GM12878 (cell line): ENCODE measurements at regions not wholly inside any gene's neighbourhood (a gene's known extent, or its start where the extent isn't known, plus 50 kb on each side); places are given as distances from the start of the nearest gene placed in this dataset.

Experiments
- ATAC-seq: fragments of 200-7000 bp; cut with Tn5 transposase; 3 replicates; pipeline ENCODE4 v1.9.1; 2020; ENCODE audit warnings: mild to moderate bottlenecking, moderate library complexity
- BruUV-seq: library from RNA; stranded (reverse); fragments of 400-500 nt; replicated peaks from 2 replicates; lab custom pipeline; 2021; lab: Mats Ljungman, UMichigan
- CTCF ChIA-PET: fragments of 300-600 bp; sonication (Branson Sonifier 250); formaldehyde crosslinking; extraction: SDS; loops from one replicate; lab custom pipeline; 2021; ENCODE audit warnings: inconsistent platforms; lab: Yijun Ruan, JAX
- POLR2A ChIA-PET: fragments of 350-600 bp; formaldehyde crosslinking; extraction: SDS; loops from one replicate; lab custom pipeline; 2021; ENCODE audit warnings: inconsistent platforms; lab: Charles Lee
- RAD21 ChIA-PET: fragments of 300-600 bp; sonication (Branson Sonifier 250); formaldehyde crosslinking; loops from one replicate; lab custom pipeline; 2023; ENCODE audit warnings: antibody characterized with exemption; ENCODE audit not compliant: unreplicated experiment; lab: Charles Lee
- SMC1A ChIA-PET: fragments of 300-600 bp; sonication (Branson Sonifier 250); formaldehyde crosslinking; loops from one replicate; lab custom pipeline; 2023; ENCODE audit not compliant: unreplicated experiment, uncharacterized antibody; lab: Charles Lee
- DNase-seq: peaks from one replicate; pipeline ENCODE4 v3.0.0-alpha.2; 2011; ENCODE audit warnings: low read depth, low spot score
- FAIRE-seq: peaks from 3 replicates; lab custom pipeline; 2011; peaks lifted over from hg19 to GRCh38; lab: Jason Lieb, UNC
- H2AFZ ChIP-seq: 2 replicates; pipeline ENCODE4 v1.6.0; 2011; ENCODE audit warnings: low read depth, low read length, control low read depth; ENCODE audit not compliant: control insufficient read depth
- H3K27ac ChIP-seq: 2 replicates; pipeline ENCODE4 v1.5.1; 2011; ENCODE audit warnings: control low read depth; ENCODE audit not compliant: control insufficient read depth, insufficient read depth
- H3K27me3 ChIP-seq, 2 experiments: replicated peaks in 1 of 2; 2 replicates each; pipeline versions ENCODE4 v1.6.0 to v1.6.1; 2011; ENCODE audit warnings: low read length in 1 of 2; ENCODE audit not compliant: control insufficient read depth in 2 of 2, insufficient read depth in 2 of 2
- H3K36me3 ChIP-seq, 2 experiments: 2 replicates each; pipeline ENCODE4 v1.5.1; 2011; ENCODE audit warnings: low read length in 1 of 2; ENCODE audit not compliant: control insufficient read depth in 2 of 2, insufficient read depth in 2 of 2
- H3K4me1 ChIP-seq: 2 replicates; pipeline ENCODE4 v1.6.1; 2011; ENCODE audit warnings: mild to moderate bottlenecking, low read length, moderate library complexity, mixed read lengths; ENCODE audit not compliant: control insufficient read depth, insufficient read depth
- H3K4me2 ChIP-seq: 2 replicates; pipeline ENCODE4 v1.6.0; 2011; ENCODE audit warnings: control low read depth; ENCODE audit not compliant: control insufficient read depth, insufficient read depth
- H3K4me3 ChIP-seq: fragments of 200-600 bp; sonication (generic); 2 replicates; pipeline ENCODE4 v1.5.1; 2016
- H3K79me2 ChIP-seq: 2 replicates; pipeline ENCODE4 v1.6.0; 2011; ENCODE audit warnings: low read length; ENCODE audit not compliant: control insufficient read depth, insufficient read depth
- H3K9ac ChIP-seq: 2 replicates; pipeline ENCODE4 v1.8.0; 2011; ENCODE audit warnings: low read length, control low read depth, mixed read lengths; ENCODE audit not compliant: control insufficient read depth, insufficient read depth
- H3K9me3 ChIP-seq: replicated peaks from 3 replicates; pipeline ENCODE4 v1.5.1; 2011; ENCODE audit warnings: mild to moderate bottlenecking, low read length; ENCODE audit not compliant: control insufficient read depth, insufficient read depth
- H4K20me1 ChIP-seq: 2 replicates; pipeline ENCODE4 v1.6.0; 2011; ENCODE audit not compliant: control insufficient read depth, insufficient read depth
- BACH1 ChIP-seq: fragments of 450-650 bp; IDR thresholded peaks from 2 replicates; pipeline ENCODE4 v1.6.1; 2017; ENCODE audit warnings: mild to moderate bottlenecking, borderline replicate concordance
- CBX3 ChIP-seq: fragments of 200-600 bp; sonication (generic); IDR thresholded peaks from 2 replicates; pipeline ENCODE4 v1.6.1; 2016; ENCODE audit warnings: low read depth, borderline replicate concordance
- SUPT20H ChIP-seq: IDR thresholded peaks from 2 replicates; pipeline ENCODE4 v1.6.1; 2011; ENCODE audit warnings: low read depth, mild to moderate bottlenecking, low read length, moderate library complexity, borderline replicate concordance; ENCODE audit not compliant: control insufficient read depth
- TCF12 ChIP-seq: IDR thresholded peaks from 2 replicates; pipeline ENCODE4 v1.6.1; 2011; ENCODE audit warnings: low read depth, mild to moderate bottlenecking, low read length
- ZNF24 ChIP-seq: fragments of 450-650 bp; IDR thresholded peaks from 2 replicates; pipeline ENCODE4 v1.6.1; 2017; ENCODE audit warnings: antibody characterized with exemption, mild to moderate bottlenecking
- WGBS: methylation state at CpG from one replicate; pipeline ENCODE4 v1.1.6; 2016; ENCODE audit warnings: low lambda C conversion rate; ENCODE audit not compliant: insufficient replicate concordance, insufficient coverage; ENCODE audit errors: missing lambda C conversion rate; 5-methylcytosine and 5-hydroxymethylcytosine counted together
- in situ Hi-C: fragments of 300-500 bp; cut with MboI; formaldehyde crosslinking; loops from 9 replicates; pipeline ENCODE4 v1.14.3; 2018; ENCODE audit warnings: mixed read lengths
- intact Hi-C: fragments of 100-400 bp; cut with micrococcal nuclease; formaldehyde crosslinking; loops from one replicate; pipeline ENCODE4 v1.14.2; 2022; ENCODE audit not compliant: unreplicated experiment
- TF ChIP-seq, protein P1 (sequence below): fragments of 450-650 bp; IDR thresholded peaks from 2 replicates; pipeline ENCODE4 v1.6.1; 2016; ENCODE audit warnings: mild to moderate bottlenecking

DNA sequence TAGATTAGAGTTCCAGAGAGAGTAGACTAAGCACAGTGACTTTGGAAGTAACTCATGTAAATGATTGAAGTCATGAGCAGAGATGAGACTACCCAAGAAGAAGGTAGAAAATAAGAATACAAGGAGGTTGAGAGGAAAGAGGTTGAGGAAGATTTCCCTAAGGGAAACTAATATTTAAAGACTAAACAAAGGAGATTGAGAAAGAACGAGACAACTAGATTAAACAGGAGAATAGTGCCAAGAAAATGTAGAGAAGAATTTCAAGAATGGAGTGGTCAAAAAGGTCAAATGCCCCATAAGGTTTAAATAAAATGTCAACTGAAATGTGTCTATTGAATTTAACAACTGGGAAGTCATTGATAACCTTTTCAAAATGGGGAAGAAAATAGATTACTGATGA is 59.0 kb downstream of the RPS29 start:
- ATAC-seq = no peak
- ChIA-PET POLR2A (no interaction called here), SMC1A (no interaction called here), RAD21 (no interaction called here), CTCF (interaction anchor here (0.6 kb wide), 1 partner anchor 60 kb away, joined by 3 read pairs; no protein-coding TSS in a partner anchor)
- no peak for FAIRE-seq
- Histone ChIP-seq H3K4me3 (no peak overlapping the region), H3K9me3 (no peaks in the 10 kb centered on the region), H3K9ac (no peak overlapping the region), H4K20me1 (no peaks in the 10 kb centered on the region), H2AFZ (no peak overlapping the region), H3K27me3 (0 out of 4 replicates have a peak, but pooled peaks cover 0 to 2% of the 10 kb centered on the region in 2 experiments), H3K4me1 (no peaks in the 10 kb centered on the region), H3K36me3 (no peaks in the 10 kb centered on the region), H3K79me2 (no peaks in the 10 kb centered on the region), H3K27ac (no peak overlapping the region), H3K4me2 (no peak overlapping the region)
- no peak for TF ChIP-seq SUPT20H
- in situ Hi-C loops = no loop called here
- no TSS peak for BruUV-seq
- no peak for DNase-seq
- 0% methylated on average over 1 of the region's 1 CpG for WGBS
- intact Hi-C loops = no loop called here

GRCh38 chr14:49526101-49526500 is 60.1 kb downstream of the RPS29 start:
- H2AFZ ChIP-seq = no peak overlapping the region
- RAD21 ChIA-PET = no interaction called here
- CTCF ChIA-PET = interaction anchor here (0.8 to 1.1 kb wide), 2 partner anchors 11 to 24 kb away, joined by 3 read pairs; no protein-coding TSS in a partner anchor

More at GRCh38 chr14:49526101-49526500, 60.1 kb downstream of the RPS29 start:
- Histone ChIP-seq H4K20me1 (no peaks in the 10 kb centered on the region), H3K4me1 (no peaks in the 10 kb centered on the region), H3K27ac (no peak overlapping the region), H3K9ac (no peak overlapping the region), H3K36me3 (no peaks in the 10 kb centered on the region), H3K4me3 (no peak overlapping the region), H3K79me2 (no peaks in the 10 kb centered on the region), H3K4me2 (no peak overlapping the region), H3K27me3 (0 out of 4 replicates have a peak, but pooled peaks cover 0 to 2% of the 10 kb centered on the region in 2 experiments), H3K9me3 (no peaks in the 10 kb centered on the region)
- no peak for FAIRE-seq
- no TSS peak for BruUV-seq
- intact Hi-C loops (no loop called here), in situ Hi-C loops (no loop called here)
- ChIA-PET POLR2A (no interaction called here), SMC1A (no interaction called here)
- no peak for ATAC-seq
- no peak for DNase-seq
- TF ChIP-seq BACH1 = no peak
- no peak for TF ChIP-seq ZNF24
- TF ChIP-seq, protein P1, sequence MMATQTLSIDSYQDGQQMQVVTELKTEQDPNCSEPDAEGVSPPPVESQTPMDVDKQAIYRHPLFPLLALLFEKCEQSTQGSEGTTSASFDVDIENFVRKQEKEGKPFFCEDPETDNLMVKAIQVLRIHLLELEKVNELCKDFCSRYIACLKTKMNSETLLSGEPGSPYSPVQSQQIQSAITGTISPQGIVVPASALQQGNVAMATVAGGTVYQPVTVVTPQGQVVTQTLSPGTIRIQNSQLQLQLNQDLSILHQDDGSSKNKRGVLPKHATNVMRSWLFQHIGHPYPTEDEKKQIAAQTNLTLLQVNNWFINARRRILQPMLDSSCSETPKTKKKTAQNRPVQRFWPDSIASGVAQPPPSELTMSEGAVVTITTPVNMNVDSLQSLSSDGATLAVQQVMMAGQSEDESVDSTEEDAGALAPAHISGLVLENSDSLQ = no peak
- TF ChIP-seq CBX3 = no peak
- TF ChIP-seq TCF12 = no peak
